Glomerular endothelial cell (primary cell): ENCODE measurements at regions not wholly inside any gene's neighbourhood (a gene's known extent, or its start where the extent isn't known, plus 50 kb on each side); places are given as distances from the start of the nearest gene placed in this dataset.
"Not testable (repeated sequence)": the region's sequence is repeated elsewhere in the genome, so short reads cannot be mapped to it uniquely, and the experiment has no call there.

Experiments
- DNase-seq: peaks from one replicate; pipeline ENCODE4 v3.0.0-alpha.2; 2011; ENCODE audit warnings: low read depth, low spot score; ENCODE audit errors: extremely low read depth

GRCh38 chr13:64674126-64674525 is 2556.0 kb downstream of the PCDH9 start:
- no peak for DNase-seq

GRCh38 chr13:64672751-64673150 is 2557.4 kb downstream of the PCDH9 start:
- DNase-seq: no peak

- no peak for DNase-seq
These were observed 2567.1 kb downstream of the PCDH9 start for GRCh38 chr13:64662887-64663593.

- DNase-seq: no peak
These were observed 2581.8 kb downstream of the PCDH9 start for GRCh38 chr13:64648293-64648692.

- no peak for DNase-seq
These were observed 2587.1 kb downstream of the PCDH9 start for GRCh38 chr13:64643066-64643465.

GRCh38 chr13:64640002-64640401 is 2590.1 kb downstream of the PCDH9 start:
- DNase-seq: no peak

- no peak for DNase-seq
These were observed 2590.9 kb downstream of the PCDH9 start for GRCh38 chr13:64639206-64639605.

- DNase-seq: no peak
These were observed 2596.2 kb downstream of the PCDH9 start for GRCh38 chr13:64633948-64634347.

GRCh38 chr13:64627654-64628053 is 2602.5 kb downstream of the PCDH9 start:
- no peak for DNase-seq

- DNase-seq: no peak
These were observed 2604.0 kb downstream of the PCDH9 start for GRCh38 chr13:64626105-64626504.

- no peak for DNase-seq
These were observed 2612.9 kb downstream of the PCDH9 start for GRCh38 chr13:64617231-64617630.

GRCh38 chr13:64591971-64592370 is 2638.2 kb downstream of the PCDH9 start:
- no peak for DNase-seq

GRCh38 chr13:64579331-64579730 is 2650.8 kb downstream of the PCDH9 start:
- no peak for DNase-seq

- DNase-seq: no peak
These were observed 2661.4 kb downstream of the PCDH9 start for GRCh38 chr13:64568748-64569147.

GRCh38 chr13:64558031-64558430 is 2672.1 kb downstream of the PCDH9 start:
- not testable (repeated sequence) for DNase-seq

GRCh38 chr13:64556376-64556775 is 2673.8 kb downstream of the PCDH9 start:
- DNase-seq: no peak

- no peak for DNase-seq
These were observed 2676.6 kb downstream of the PCDH9 start for GRCh38 chr13:64553411-64554129.

GRCh38 chr13:64551755-64552154 is 2678.4 kb downstream of the PCDH9 start:
- DNase-seq: no peak

GRCh38 chr13:64546371-64546770 is 2683.8 kb downstream of the PCDH9 start:
- DNase-seq: no peak

GRCh38 chr13:64540976-64541375 is 2689.2 kb downstream of the PCDH9 start:
- DNase-seq: no peak

- DNase-seq: no peak
These were observed 2689.7 kb downstream of the PCDH9 start for GRCh38 chr13:64540468-64540867.

GRCh38 chr13:64538711-64539110 is 2691.4 kb downstream of the PCDH9 start:
- DNase-seq: no peak
